ENCODE measurements at regions not wholly inside any gene's neighbourhood (a gene's known extent, or its start where the extent isn't known, plus 50 kb on each side); places are given as distances from the start of the nearest gene placed in this dataset.

GRCh38 chr10:108360187-108360586 is 1195.7 kb upstream of the SORCS1 start:
- Histone ChIP-seq H3K4me1 (ENCODE audit: insufficient read depth) (no peaks in the 10 kb centered on the region), H3K4me2 (no peak overlapping the region), H3K36me3 (ENCODE audit: insufficient read depth) (no peaks in the 10 kb centered on the region), H4K20me1 (replicated peaks; ENCODE audit: insufficient read depth) (no peaks in the 10 kb centered on the region), H3F3A (replicated peaks; ENCODE audit: low read depth) (no peaks in the 10 kb centered on the region), H3K4me3 (no peak overlapping the region), H3K27me3 (ENCODE audit: insufficient read depth) (no peaks in the 10 kb centered on the region), H3K79me2 (replicated peaks; ENCODE audit: insufficient read depth) (no peaks in the 10 kb centered on the region), H2AFZ (0 out of 2 replicates have a peak overlapping the region, but pooled peaks have one; percentile 10), H3K9me2 (ENCODE audit: insufficient read depth) (no peaks in the 10 kb centered on the region), H3K27ac (ENCODE audit: low read depth) (no peak overlapping the region)
- DNase-seq (ENCODE audit: low spot score) (no peak), ATAC-seq (no peak)
- no peaks in the 10 kb centered on the region for H3K4me1 Mint-ChIP-seq
- TF ChIP-seq EZH2phosphoT487 (IDR thresholded peaks at IDR 0.05; ENCODE audit: unreplicated experiment) (no peak), REST (IDR thresholded peaks at IDR 0.05; ENCODE audit: unreplicated experiment) (no peak), CREB1 (CRISPR knock-in tag; IDR thresholded peaks at IDR 0.05; ENCODE audit: low read depth) (no peak), ETS1 (IDR thresholded peaks at IDR 0.05) (no peak), STAT1 (IDR thresholded peaks at IDR 0.05; ENCODE audit: unreplicated experiment) (no peak), CTCF (conservative IDR thresholded peaks at IDR 0.05; ENCODE audit: low read depth in 2 of 2) (no peak), JUNB (IDR thresholded peaks at IDR 0.05; ENCODE audit: unreplicated experiment) (no peak), POLR2AphosphoS5 (IDR thresholded peaks at IDR 0.05; ENCODE audit: low read depth) (no peak)
- H3K4me3 Mint-ChIP-seq = no peak overlapping the region
- H3K27ac Mint-ChIP-seq = no peak overlapping the region
- H3K27me3 Mint-ChIP-seq (ENCODE audit: insufficient read depth, low read depth, poor library complexity) = no peaks in the 10 kb centered on the region
- H3K36me3 Mint-ChIP-seq (ENCODE audit: low read depth) = no peaks in the 10 kb centered on the region
- H3K9me3 Mint-ChIP-seq = no peaks in the 10 kb centered on the region

- Histone ChIP-seq H4K20me1 (replicated peaks; ENCODE audit: insufficient read depth) (no peaks in the 10 kb centered on the region), H3K79me2 (replicated peaks; ENCODE audit: insufficient read depth) (no peaks in the 10 kb centered on the region), H3K4me3 (no peak overlapping the region), H3K36me3 (ENCODE audit: insufficient read depth) (no peaks in the 10 kb centered on the region), H3K4me2 (no peak overlapping the region), H3K4me1 (ENCODE audit: insufficient read depth) (no peaks in the 10 kb centered on the region), H3K9me2 (ENCODE audit: insufficient read depth) (no peaks in the 10 kb centered on the region), H2AFZ (no peak overlapping the region), H3F3A (replicated peaks; ENCODE audit: low read depth) (no peaks in the 10 kb centered on the region), H3K27ac (ENCODE audit: low read depth) (no peak overlapping the region), H3K27me3 (ENCODE audit: insufficient read depth) (no peaks in the 10 kb centered on the region)
- DNase-seq (ENCODE audit: low spot score) (no peak), ATAC-seq (no peak)
- Mint-ChIP-seq H3K9me3 (no peaks in the 10 kb centered on the region), H3K27me3 (ENCODE audit: insufficient read depth, low read depth, poor library complexity) (no peaks in the 10 kb centered on the region), H3K36me3 (ENCODE audit: low read depth) (no peaks in the 10 kb centered on the region), H3K27ac (no peak overlapping the region), H3K4me3 (no peak overlapping the region), H3K4me1 (no peaks in the 10 kb centered on the region)
- no peak for TF ChIP-seq POLR2AphosphoS5 (IDR thresholded peaks at IDR 0.05; ENCODE audit: low read depth)
- peak; percentile 6 to 8; a peak in 2 of 4 replicates for TF ChIP-seq CTCF (conservative IDR thresholded peaks at IDR 0.05; ENCODE audit: low read depth in 2 of 2)
Observed at GRCh38 chr10:108358912-108359311, 1194.4 kb upstream of the SORCS1 start.

Data from GM23338 (cell line).